ENCODE measurements at regions not wholly inside any gene's neighbourhood (a gene's known extent, or its start where the extent isn't known, plus 50 kb on each side); places are given as distances from the start of the nearest gene placed in this dataset.
"Not testable (repeated sequence)": the region's sequence is repeated elsewhere in the genome, so short reads cannot be mapped to it uniquely, and the experiment has no call there.

DNA sequence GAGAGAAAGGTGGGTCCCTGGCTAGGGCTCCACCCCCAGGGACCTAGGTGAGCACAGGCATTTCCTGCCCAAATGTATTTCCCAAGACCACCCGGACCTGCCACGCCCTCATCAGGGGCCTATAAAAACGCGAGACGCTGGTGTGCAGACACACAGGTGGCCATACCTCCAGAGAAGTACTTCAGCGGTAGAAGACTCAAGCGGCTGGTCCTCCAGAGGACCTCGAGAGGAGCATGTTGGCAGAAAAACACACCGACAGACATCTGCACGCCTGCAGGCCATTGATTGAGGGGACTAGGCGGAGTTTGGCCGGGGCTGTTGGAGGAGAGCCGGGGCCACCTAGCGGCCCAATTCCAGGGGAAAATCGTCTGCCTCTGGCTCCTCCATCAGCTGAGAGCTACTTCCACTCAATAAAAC, 695.8 kb upstream of the MMS22L start:
- Mint-ChIP-seq H3K4me3 (no peak overlapping the region), H3K27me3 (ENCODE audit: low read depth in 2 of 2) (no peaks in the 10 kb centered on the region), H3K36me3 (no peaks in the 10 kb centered on the region), H3K9me3 (peaks cover 3 to 12% of the 10 kb centered on the region in 2 donors), H3K27ac (no peak overlapping the region), H3K4me1 (no peaks in the 10 kb centered on the region)
- Histone ChIP-seq H3K36me3 (ENCODE audit: control insufficient read depth, insufficient read depth, low read length) (no peaks in the 10 kb centered on the region), H3K4me3 (ENCODE audit: low read length) (no peak overlapping the region), H3K4me1 (ENCODE audit: control insufficient read depth, insufficient read depth, low read length) (no peaks in the 10 kb centered on the region), H3K27me3 (ENCODE audit: control insufficient read depth, insufficient read depth, low read length) (no peaks in the 10 kb centered on the region), H3K27ac (ENCODE audit: low read length) (no peak overlapping the region), H3K9me3 (ENCODE audit: control insufficient read depth, insufficient read depth, low read length) (no peaks in the 10 kb centered on the region)
- DNase-seq (no peak), ATAC-seq (no peak)
- 89% methylated on average over 15 of the region's 15 CpGs for WGBS (ENCODE audit: insufficient coverage)
- TF ChIP-seq, protein P1, sequence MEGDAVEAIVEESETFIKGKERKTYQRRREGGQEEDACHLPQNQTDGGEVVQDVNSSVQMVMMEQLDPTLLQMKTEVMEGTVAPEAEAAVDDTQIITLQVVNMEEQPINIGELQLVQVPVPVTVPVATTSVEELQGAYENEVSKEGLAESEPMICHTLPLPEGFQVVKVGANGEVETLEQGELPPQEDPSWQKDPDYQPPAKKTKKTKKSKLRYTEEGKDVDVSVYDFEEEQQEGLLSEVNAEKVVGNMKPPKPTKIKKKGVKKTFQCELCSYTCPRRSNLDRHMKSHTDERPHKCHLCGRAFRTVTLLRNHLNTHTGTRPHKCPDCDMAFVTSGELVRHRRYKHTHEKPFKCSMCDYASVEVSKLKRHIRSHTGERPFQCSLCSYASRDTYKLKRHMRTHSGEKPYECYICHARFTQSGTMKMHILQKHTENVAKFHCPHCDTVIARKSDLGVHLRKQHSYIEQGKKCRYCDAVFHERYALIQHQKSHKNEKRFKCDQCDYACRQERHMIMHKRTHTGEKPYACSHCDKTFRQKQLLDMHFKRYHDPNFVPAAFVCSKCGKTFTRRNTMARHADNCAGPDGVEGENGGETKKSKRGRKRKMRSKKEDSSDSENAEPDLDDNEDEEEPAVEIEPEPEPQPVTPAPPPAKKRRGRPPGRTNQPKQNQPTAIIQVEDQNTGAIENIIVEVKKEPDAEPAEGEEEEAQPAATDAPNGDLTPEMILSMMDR (IDR thresholded peaks at IDR 0.05), result no peak
- intact Hi-C loops (cut with micrococcal nuclease), result no loop called here

DNA sequence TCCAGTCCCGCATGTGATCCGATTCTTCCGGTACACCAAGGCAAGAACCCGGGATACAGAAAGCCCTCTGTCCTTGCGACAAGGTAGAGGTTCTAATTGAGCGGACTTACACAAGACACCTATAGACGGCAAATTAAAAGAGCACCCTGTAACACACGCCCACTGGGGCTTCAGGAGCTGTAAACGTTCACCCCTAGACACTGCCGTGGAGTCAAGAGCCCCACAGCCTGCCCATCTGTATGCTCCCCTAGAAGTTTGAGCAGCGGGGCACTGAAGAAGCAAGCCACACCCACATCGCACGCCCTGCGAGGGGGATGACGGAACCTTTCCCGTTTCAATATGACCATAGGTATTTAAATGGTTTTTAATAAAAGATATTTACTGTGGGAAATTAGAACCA, 696.3 kb upstream of the MMS22L start:
- H3K27ac ChIP-seq (ENCODE audit: low read length); H3K36me3 Mint-ChIP-seq; H3K4me3 ChIP-seq (ENCODE audit: low read length); H3K27ac Mint-ChIP-seq; intact Hi-C loops (cut with micrococcal nuclease); H3K9me3 ChIP-seq (ENCODE audit: control insufficient read depth, insufficient read depth, low read length); H3K4me1 ChIP-seq (ENCODE audit: control insufficient read depth, insufficient read depth, low read length); H3K27me3 ChIP-seq (ENCODE audit: control insufficient read depth, insufficient read depth, low read length); DNase-seq; H3K4me3 Mint-ChIP-seq; H3K4me1 Mint-ChIP-seq; H3K36me3 ChIP-seq (ENCODE audit: control insufficient read depth, insufficient read depth, low read length); H3K27me3 Mint-ChIP-seq (ENCODE audit: low read depth in 2 of 2); ATAC-seq: not testable (repeated sequence)
- H3K9me3 Mint-ChIP-seq, result peaks cover 3 to 12% of the 10 kb centered on the region in 2 donors
- WGBS (ENCODE audit: insufficient coverage), result 92% methylated on average over 16 of the region's 16 CpGs

DNA sequence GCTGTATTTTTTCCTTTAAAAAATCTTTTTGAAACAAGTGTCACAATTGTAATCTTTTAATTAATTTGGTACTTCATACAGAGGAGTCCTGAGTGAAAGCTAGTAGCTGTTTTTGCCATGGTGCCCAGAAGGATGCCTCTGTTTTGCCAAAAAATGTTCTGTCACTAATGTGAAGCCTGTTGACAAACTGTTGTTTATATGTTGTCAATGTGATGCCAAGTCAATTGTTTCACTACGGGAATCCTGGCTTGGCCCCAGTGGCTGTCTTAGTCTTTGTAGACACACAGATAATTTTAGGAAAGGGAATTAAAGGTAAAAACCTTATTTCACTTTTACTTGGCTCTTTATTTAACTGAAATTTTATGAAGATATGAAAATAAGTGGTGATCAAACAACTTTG, 706.4 kb upstream of the MMS22L start:
- intact Hi-C loops (cut with micrococcal nuclease), result no loop called here

DNA sequence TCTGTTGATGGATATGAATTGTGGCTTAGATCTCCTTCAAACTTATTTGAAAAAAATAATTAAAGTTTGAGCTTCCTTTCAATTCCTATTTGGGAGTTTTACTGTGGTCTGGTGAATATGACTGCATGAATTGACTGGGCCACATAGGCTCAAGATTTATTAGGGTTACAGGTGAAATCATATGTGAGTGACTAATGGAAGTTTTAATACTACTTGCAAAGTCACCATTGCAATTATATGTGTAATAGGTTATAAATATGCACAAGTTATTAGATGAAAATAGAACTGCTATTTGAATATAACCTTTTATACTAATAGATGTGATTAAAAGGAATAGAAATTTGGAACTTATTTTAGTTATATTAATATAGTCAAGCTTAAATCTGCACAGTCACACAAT, 712.1 kb upstream of the MMS22L start:
- intact Hi-C loops (cut with micrococcal nuclease), result no loop called here
- ATAC-seq (no peak), DNase-seq (no peak)
- Histone ChIP-seq H3K36me3 (ENCODE audit: control insufficient read depth, insufficient read depth, low read length) (no peaks in the 10 kb centered on the region), H3K4me3 (ENCODE audit: low read length) (no peak overlapping the region), H3K9me3 (ENCODE audit: control insufficient read depth, insufficient read depth, low read length) (no peaks in the 10 kb centered on the region), H3K4me1 (ENCODE audit: control insufficient read depth, insufficient read depth, low read length) (no peaks in the 10 kb centered on the region), H3K27me3 (ENCODE audit: control insufficient read depth, insufficient read depth, low read length) (no peaks in the 10 kb centered on the region), H3K27ac (ENCODE audit: low read length) (no peak overlapping the region)
- no peaks in the 10 kb centered on the region for H3K36me3 Mint-ChIP-seq
- no peaks in the 10 kb centered on the region for H3K4me1 Mint-ChIP-seq
- H3K4me3 Mint-ChIP-seq, result no peak overlapping the region
- no peak overlapping the region for H3K27ac Mint-ChIP-seq
- H3K9me3 Mint-ChIP-seq, result peaks cover 5 to 6% of the 10 kb centered on the region in 2 donors
- no peaks in the 10 kb centered on the region for H3K27me3 Mint-ChIP-seq (ENCODE audit: low read depth in 2 of 2)
- TF ChIP-seq, protein P1 (IDR thresholded peaks at IDR 0.05), result no peak

More for the DNA sequence above, 706.4 kb upstream of the MMS22L start:
- Mint-ChIP-seq H3K27ac (no peak overlapping the region), H3K4me1 (no peaks in the 10 kb centered on the region), H3K27me3 (ENCODE audit: low read depth in 2 of 2) (no peaks in the 10 kb centered on the region), H3K9me3 (peaks cover 7 to 8% of the 10 kb centered on the region in 2 donors), H3K4me3 (no peak overlapping the region), H3K36me3 (no peaks in the 10 kb centered on the region)
- Histone ChIP-seq H3K36me3 (ENCODE audit: control insufficient read depth, insufficient read depth, low read length) (no peaks in the 10 kb centered on the region), H3K4me1 (ENCODE audit: control insufficient read depth, insufficient read depth, low read length) (no peaks in the 10 kb centered on the region), H3K9me3 (ENCODE audit: control insufficient read depth, insufficient read depth, low read length) (no peaks in the 10 kb centered on the region), H3K27me3 (ENCODE audit: control insufficient read depth, insufficient read depth, low read length) (no peaks in the 10 kb centered on the region), H3K27ac (ENCODE audit: low read length) (no peak overlapping the region), H3K4me3 (ENCODE audit: low read length) (no peak overlapping the region)
- DNase-seq (no peak), ATAC-seq (no peak)
- TF ChIP-seq, protein P1 (IDR thresholded peaks at IDR 0.05), result no peak
- WGBS (ENCODE audit: insufficient coverage), result 62% methylated on average over 1 of the region's 1 CpG

All from natural killer cell (primary cell).